ENCODE measurements at regions not wholly inside any gene's neighbourhood (a gene's known extent, or its start where the extent isn't known, plus 50 kb on each side); places are given as distances from the start of the nearest gene placed in this dataset.

DNA sequence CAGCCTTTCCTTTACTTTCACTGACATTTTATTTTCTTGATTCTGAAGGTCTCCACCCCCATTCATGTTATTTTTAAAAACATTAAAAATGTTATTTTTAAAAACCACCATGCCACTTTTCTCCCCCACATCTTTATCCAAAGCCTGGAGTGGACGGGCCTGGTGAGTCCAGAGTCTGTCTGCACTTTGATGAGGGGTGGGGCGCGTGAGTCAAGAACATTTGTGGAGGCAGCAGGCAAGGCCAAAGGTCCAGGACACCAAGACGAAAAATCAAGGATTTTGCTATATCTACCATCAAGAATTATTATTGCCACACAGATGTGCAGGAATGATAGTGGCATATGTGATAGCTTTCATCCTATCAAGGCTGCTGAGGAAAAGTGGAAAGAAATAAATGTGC is 224.9 kb downstream of the FGF9 start:
- Histone ChIP-seq H3K9me3 (ENCODE audit: control insufficient read depth, insufficient read depth, low read length) (peaks cover 4% of the 10 kb centered on the region; the same call in 1 of the 2 replicates), H3K27ac (ENCODE audit: low read depth, low read length) (no peak overlapping the region), H3K4me3 (ENCODE audit: low read depth, low read length) (no peak overlapping the region), H3K27me3 (ENCODE audit: control insufficient read depth, insufficient read depth, low read length) (peaks cover 2% of the 10 kb centered on the region)
- DNase-seq (ENCODE audit: low read depth, low spot score), result no peak
- TF ChIP-seq, protein P1, sequence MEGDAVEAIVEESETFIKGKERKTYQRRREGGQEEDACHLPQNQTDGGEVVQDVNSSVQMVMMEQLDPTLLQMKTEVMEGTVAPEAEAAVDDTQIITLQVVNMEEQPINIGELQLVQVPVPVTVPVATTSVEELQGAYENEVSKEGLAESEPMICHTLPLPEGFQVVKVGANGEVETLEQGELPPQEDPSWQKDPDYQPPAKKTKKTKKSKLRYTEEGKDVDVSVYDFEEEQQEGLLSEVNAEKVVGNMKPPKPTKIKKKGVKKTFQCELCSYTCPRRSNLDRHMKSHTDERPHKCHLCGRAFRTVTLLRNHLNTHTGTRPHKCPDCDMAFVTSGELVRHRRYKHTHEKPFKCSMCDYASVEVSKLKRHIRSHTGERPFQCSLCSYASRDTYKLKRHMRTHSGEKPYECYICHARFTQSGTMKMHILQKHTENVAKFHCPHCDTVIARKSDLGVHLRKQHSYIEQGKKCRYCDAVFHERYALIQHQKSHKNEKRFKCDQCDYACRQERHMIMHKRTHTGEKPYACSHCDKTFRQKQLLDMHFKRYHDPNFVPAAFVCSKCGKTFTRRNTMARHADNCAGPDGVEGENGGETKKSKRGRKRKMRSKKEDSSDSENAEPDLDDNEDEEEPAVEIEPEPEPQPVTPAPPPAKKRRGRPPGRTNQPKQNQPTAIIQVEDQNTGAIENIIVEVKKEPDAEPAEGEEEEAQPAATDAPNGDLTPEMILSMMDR (IDR thresholded peaks at IDR 0.05; ENCODE audit: low read depth, low read length), result no peak
- ChIA-PET CTCF (no interaction called here), POLR2A (no interaction called here)

DNA sequence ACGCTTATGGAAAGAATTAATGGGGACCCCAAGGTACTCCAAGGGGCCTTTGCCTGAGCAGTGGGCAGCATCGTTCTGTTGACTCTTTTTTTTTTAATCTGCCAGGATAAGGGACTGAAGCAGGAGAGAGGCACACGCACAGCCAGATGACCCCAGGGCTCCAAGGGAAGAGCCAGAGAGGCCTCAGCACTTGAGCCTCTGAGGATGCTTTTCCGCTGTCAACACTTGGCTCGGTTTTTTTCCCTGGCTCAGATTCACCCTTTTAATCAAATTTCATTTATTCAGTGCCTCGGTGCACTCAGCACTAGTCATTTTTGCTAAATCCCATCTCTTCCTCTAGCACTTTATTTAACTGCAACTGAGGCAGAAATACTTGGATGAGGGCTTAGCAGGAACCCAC is 226.3 kb downstream of the FGF9 start:
- Histone ChIP-seq H3K27me3 (ENCODE audit: control insufficient read depth, insufficient read depth, low read length) (peaks cover 2% of the 10 kb centered on the region), H3K27ac (ENCODE audit: low read depth, low read length) (no peak overlapping the region), H3K9me3 (ENCODE audit: control insufficient read depth, insufficient read depth, low read length) (peaks cover 4% of the 10 kb centered on the region; the same call in 1 of the 2 replicates), H3K4me3 (ENCODE audit: low read depth, low read length) (no peak overlapping the region)
- ChIA-PET POLR2A (no interaction called here), CTCF (no interaction called here)
- TF ChIP-seq, protein P1 (IDR thresholded peaks at IDR 0.05; ENCODE audit: low read depth, low read length), result no peak
- no peak for DNase-seq (ENCODE audit: low read depth, low spot score)

DNA sequence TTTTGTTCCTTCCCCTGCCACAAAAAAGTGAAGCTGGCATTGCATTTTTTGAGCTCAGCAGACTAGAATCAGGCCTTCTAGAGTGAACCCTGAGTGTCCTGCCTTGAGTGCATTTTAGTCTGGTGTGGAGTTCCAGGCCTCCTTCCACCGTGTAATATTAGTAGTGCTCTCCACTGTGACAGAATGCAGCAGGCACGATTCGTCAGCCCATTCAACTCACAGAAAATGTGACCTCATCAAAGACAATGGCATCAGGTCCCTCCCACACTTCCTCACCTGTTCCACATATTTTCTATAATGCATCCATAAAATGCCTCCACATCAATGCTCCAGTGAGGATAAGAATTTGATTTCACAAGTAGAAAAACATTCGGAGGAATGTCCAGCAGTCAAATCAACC is 227.6 kb downstream of the FGF9 start:
- H3K4me3 ChIP-seq (ENCODE audit: low read depth, low read length), result no peak overlapping the region
- TF ChIP-seq, protein P1 (IDR thresholded peaks at IDR 0.05; ENCODE audit: low read depth, low read length), result no peak
- peaks cover 2% of the 10 kb centered on the region for H3K27me3 ChIP-seq (ENCODE audit: control insufficient read depth, insufficient read depth, low read length)
- no peak for DNase-seq (ENCODE audit: low read depth, low spot score)
- H3K9me3 ChIP-seq (ENCODE audit: control insufficient read depth, insufficient read depth, low read length), result no peaks in the 10 kb centered on the region
- CTCF ChIA-PET, result no interaction called here
- no peak overlapping the region for H3K27ac ChIP-seq (ENCODE audit: low read depth, low read length)
- POLR2A ChIA-PET, result no interaction called here

DNA sequence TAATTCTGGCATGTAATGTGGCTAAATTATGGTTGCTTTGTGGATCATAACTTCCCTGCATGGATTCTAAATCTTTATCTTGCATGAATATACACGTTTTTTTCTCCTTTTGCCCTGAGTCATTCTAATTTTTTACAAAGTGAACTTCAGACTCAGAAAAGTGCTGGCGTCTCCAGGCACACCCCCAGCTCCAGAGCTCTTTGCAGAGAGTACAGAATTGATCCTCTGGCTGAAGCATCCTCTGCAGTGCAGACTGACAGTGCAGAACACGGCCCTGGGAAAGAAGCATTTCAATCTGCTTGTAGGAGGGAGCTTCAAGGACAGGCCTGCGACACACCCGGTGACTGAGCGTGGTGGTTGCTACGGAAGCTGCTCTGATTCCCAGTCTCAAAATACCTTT is 228.1 kb downstream of the FGF9 start:
- ChIA-PET POLR2A (no interaction called here), CTCF (no interaction called here)
- DNase-seq (ENCODE audit: low read depth, low spot score), result no peak
- TF ChIP-seq, protein P1 (IDR thresholded peaks at IDR 0.05; ENCODE audit: low read depth, low read length), result no peak
- H3K9me3 ChIP-seq (ENCODE audit: control insufficient read depth, insufficient read depth, low read length), result no peaks in the 10 kb centered on the region
- H3K27ac ChIP-seq (ENCODE audit: low read depth, low read length), result no peak overlapping the region
- H3K27me3 ChIP-seq (ENCODE audit: control insufficient read depth, insufficient read depth, low read length), result peaks cover 2% of the 10 kb centered on the region
- no peak overlapping the region for H3K4me3 ChIP-seq (ENCODE audit: low read depth, low read length)

DNA sequence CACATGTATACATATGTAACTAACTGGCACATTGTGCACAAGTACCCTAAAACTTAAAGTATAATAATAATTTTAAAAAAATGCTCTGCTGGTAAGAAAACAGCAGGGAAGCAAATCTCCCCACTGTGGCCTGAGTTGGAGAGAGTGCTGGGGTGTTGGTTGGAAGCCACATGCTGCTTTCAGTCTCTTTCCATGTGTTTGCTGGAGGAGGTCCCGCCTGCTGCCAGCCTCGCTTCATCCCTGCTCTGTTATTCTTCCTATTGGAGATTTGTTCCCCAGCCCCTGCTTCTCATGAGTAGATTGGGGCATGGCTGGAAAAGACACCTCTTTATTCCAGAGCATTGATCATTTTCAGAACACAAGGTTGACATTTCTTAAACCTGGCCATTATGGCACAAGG is 230.5 kb downstream of the FGF9 start:
- H3K4me3 ChIP-seq (ENCODE audit: low read depth, low read length), result no peak overlapping the region
- no peak for DNase-seq (ENCODE audit: low read depth, low spot score)
- no peaks in the 10 kb centered on the region for H3K9me3 ChIP-seq (ENCODE audit: control insufficient read depth, insufficient read depth, low read length)
- ChIA-PET POLR2A (no interaction called here), CTCF (no interaction called here)
- TF ChIP-seq, protein P1 (IDR thresholded peaks at IDR 0.05; ENCODE audit: low read depth, low read length), result no peak
- H3K27ac ChIP-seq (ENCODE audit: low read depth, low read length), result no peak overlapping the region
- H3K27me3 ChIP-seq (ENCODE audit: control insufficient read depth, insufficient read depth, low read length), result peaks cover 2% of the 10 kb centered on the region

Measured in AG04450 (cell line).